ENCODE measurements at regions not wholly inside any gene's neighbourhood (a gene's known extent, or its start where the extent isn't known, plus 50 kb on each side); places are given as distances from the start of the nearest gene placed in this dataset.

DNA sequence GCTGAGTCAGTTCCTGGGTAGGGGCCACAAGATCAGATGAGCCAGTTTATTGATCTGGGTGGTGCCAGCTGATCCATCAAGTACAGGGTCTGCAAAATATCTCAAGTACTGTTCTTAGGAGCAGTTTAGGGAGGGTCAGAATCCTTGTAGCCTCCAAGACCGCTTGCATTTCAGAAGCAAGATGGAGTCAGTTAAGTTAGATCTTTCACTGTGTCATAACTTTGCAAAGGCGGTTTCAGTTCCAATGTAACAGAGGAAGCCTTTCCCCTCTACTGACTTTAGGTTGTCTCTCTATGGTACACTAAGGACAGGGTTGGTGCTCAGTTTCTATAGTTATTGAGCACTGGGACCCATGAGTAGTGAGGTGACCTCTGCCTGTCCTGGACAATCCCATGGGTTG is 127.3 kb upstream of the WDR1 start:
- Histone ChIP-seq H2AFZ (ENCODE audit: low read depth, low read length, poor library complexity, severe bottlenecking) (no peak overlapping the region), H3K9me3 (ENCODE audit: control insufficient read depth in 1 of 2, insufficient read depth in 1 of 2, low read depth in 1 of 2, low read length in 2 of 2) (no peaks in the 10 kb centered on the region), H3K36me3 (ENCODE audit: control insufficient read depth in 1 of 2, insufficient read depth in 2 of 2, low read length in 2 of 2) (no peaks in the 10 kb centered on the region), H3K27me3 (ENCODE audit: insufficient read depth, low read length) (peaks cover 71% of the 10 kb centered on the region), H3K4me3 (replicated peaks in 1 of 2; ENCODE audit: low read depth in 1 of 2, low read length in 2 of 2) (no peak overlapping the region), H3K9me2 (ENCODE audit: insufficient read depth) (no peaks in the 10 kb centered on the region), H3K27ac (ENCODE audit: low read depth, low read length) (no peak overlapping the region), H3K4me2 (ENCODE audit: low read length) (no peak overlapping the region), H4K20me1 (ENCODE audit: insufficient read depth) (no peaks in the 10 kb centered on the region), H3K4me1 (ENCODE audit: control insufficient read depth in 1 of 2, insufficient read depth in 2 of 2, low read length in 2 of 2) (no peaks in the 10 kb centered on the region), H3K79me2 (ENCODE audit: insufficient read depth, low read length) (no peaks in the 10 kb centered on the region), H3K9ac (ENCODE audit: low read length) (no peak overlapping the region)
- RAD21 ChIA-PET (ENCODE audit: low non-redundant PET in 1 of 2, low total read pairs in 2 of 2, uncharacterized antibody in 2 of 2, unreplicated experiment in 2 of 2): no interaction called here
- CTCF ChIA-PET: no interaction called here
- DNase-seq (ENCODE audit: low read depth, low spot score): no peak
- POLR2A ChIA-PET: no interaction called here
- intact Hi-C loops (cut with micrococcal nuclease): no loop called here
- TF ChIP-seq, protein P1, sequence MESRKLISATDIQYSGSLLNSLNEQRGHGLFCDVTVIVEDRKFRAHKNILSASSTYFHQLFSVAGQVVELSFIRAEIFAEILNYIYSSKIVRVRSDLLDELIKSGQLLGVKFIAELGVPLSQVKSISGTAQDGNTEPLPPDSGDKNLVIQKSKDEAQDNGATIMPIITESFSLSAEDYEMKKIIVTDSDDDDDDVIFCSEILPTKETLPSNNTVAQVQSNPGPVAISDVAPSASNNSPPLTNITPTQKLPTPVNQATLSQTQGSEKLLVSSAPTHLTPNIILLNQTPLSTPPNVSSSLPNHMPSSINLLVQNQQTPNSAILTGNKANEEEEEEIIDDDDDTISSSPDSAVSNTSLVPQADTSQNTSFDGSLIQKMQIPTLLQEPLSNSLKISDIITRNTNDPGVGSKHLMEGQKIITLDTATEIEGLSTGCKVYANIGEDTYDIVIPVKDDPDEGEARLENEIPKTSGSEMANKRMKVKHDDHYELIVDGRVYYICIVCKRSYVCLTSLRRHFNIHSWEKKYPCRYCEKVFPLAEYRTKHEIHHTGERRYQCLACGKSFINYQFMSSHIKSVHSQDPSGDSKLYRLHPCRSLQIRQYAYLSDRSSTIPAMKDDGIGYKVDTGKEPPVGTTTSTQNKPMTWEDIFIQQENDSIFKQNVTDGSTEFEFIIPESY (IDR thresholded peaks at IDR 0.05; ENCODE audit: extremely low read depth, insufficient replicate concordance, low read length): no peak
- no peak for TF ChIP-seq POLR2AphosphoS5 (IDR thresholded peaks at IDR 0.05; ENCODE audit: low read depth, low read length)
- TF ChIP-seq, protein P2, sequence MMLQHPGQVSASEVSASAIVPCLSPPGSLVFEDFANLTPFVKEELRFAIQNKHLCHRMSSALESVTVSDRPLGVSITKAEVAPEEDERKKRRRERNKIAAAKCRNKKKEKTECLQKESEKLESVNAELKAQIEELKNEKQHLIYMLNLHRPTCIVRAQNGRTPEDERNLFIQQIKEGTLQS (IDR thresholded peaks at IDR 0.05): no peak
- no peak for TF ChIP-seq SRF (IDR thresholded peaks at IDR 0.05; ENCODE audit: low read depth)
- TF ChIP-seq, protein P3, sequence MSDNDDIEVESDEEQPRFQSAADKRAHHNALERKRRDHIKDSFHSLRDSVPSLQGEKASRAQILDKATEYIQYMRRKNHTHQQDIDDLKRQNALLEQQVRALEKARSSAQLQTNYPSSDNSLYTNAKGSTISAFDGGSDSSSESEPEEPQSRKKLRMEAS (IDR thresholded peaks at IDR 0.05): no peak
- TF ChIP-seq EGR1 (IDR thresholded peaks at IDR 0.05; ENCODE audit: low read depth): no peak
- TF ChIP-seq SIN3A (IDR thresholded peaks at IDR 0.05; ENCODE audit: low read depth): no peak
- no peak for TF ChIP-seq FOSL1 (IDR thresholded peaks at IDR 0.05; ENCODE audit: low read depth)
- no peak for TF ChIP-seq EZH2phosphoT487 (IDR thresholded peaks at IDR 0.05; ENCODE audit: borderline replicate concordance)
- BruUV-seq (replicated peaks): no TSS peak
- no peak for ATAC-seq

- DNase-seq (ENCODE audit: low read depth, low spot score): no peak
- CTCF ChIA-PET: no interaction called here
- no peak for TF ChIP-seq POLR2A (IDR thresholded peaks at IDR 0.05; ENCODE audit: borderline replicate concordance, extremely low read depth, insufficient read depth, insufficient read length)
- no peak for TF ChIP-seq POLR2AphosphoS5 (IDR thresholded peaks at IDR 0.05; ENCODE audit: low read depth, low read length)
- TF ChIP-seq ZNF274 (IDR thresholded peaks at IDR 0.05; ENCODE audit: low read depth, low read length): no peak
- no peak for TF ChIP-seq ELF1 (IDR thresholded peaks at IDR 0.05; ENCODE audit: borderline replicate concordance, low read depth)
- TF ChIP-seq, protein P4, sequence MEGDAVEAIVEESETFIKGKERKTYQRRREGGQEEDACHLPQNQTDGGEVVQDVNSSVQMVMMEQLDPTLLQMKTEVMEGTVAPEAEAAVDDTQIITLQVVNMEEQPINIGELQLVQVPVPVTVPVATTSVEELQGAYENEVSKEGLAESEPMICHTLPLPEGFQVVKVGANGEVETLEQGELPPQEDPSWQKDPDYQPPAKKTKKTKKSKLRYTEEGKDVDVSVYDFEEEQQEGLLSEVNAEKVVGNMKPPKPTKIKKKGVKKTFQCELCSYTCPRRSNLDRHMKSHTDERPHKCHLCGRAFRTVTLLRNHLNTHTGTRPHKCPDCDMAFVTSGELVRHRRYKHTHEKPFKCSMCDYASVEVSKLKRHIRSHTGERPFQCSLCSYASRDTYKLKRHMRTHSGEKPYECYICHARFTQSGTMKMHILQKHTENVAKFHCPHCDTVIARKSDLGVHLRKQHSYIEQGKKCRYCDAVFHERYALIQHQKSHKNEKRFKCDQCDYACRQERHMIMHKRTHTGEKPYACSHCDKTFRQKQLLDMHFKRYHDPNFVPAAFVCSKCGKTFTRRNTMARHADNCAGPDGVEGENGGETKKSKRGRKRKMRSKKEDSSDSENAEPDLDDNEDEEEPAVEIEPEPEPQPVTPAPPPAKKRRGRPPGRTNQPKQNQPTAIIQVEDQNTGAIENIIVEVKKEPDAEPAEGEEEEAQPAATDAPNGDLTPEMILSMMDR (IDR thresholded peaks at IDR 0.05 in 2 of 3, conservative IDR thresholded peaks at IDR 0.05 in 1 of 3; ENCODE audit: borderline replicate concordance in 1 of 3, insufficient read depth in 1 of 3, low read depth in 2 of 3, low read length in 2 of 3): no peak
- no peak for TF ChIP-seq REST (IDR thresholded peaks at IDR 0.05; ENCODE audit: low read depth)
These were observed 124.1 kb upstream of the WDR1 start for GRCh38 chr4:10240691-10241090.

More at GRCh38 chr4:10240691-10241090, 124.1 kb upstream of the WDR1 start:
- ChIA-PET RAD21 (ENCODE audit: low non-redundant PET in 1 of 2, low total read pairs in 2 of 2, uncharacterized antibody in 2 of 2, unreplicated experiment in 2 of 2) (no interaction called here), POLR2A (no interaction called here)
- Histone ChIP-seq H2AFZ (ENCODE audit: low read depth, low read length, poor library complexity, severe bottlenecking) (no peak overlapping the region), H3K27me3 (ENCODE audit: insufficient read depth, low read length) (peaks cover 77% of the 10 kb centered on the region), H3K9ac (ENCODE audit: low read length) (no peak overlapping the region), H4K20me1 (ENCODE audit: insufficient read depth) (no peaks in the 10 kb centered on the region), H3K79me2 (ENCODE audit: insufficient read depth, low read length) (no peaks in the 10 kb centered on the region), H3K36me3 (ENCODE audit: control insufficient read depth in 1 of 2, insufficient read depth in 2 of 2, low read length in 2 of 2) (no peaks in the 10 kb centered on the region), H3K27ac (ENCODE audit: low read depth, low read length) (no peak overlapping the region), H3K4me3 (replicated peaks in 1 of 2; ENCODE audit: low read depth in 1 of 2, low read length in 2 of 2) (no peak overlapping the region), H3K9me3 (ENCODE audit: control insufficient read depth in 1 of 2, insufficient read depth in 1 of 2, low read depth in 1 of 2, low read length in 2 of 2) (no peaks in the 10 kb centered on the region), H3K4me1 (ENCODE audit: control insufficient read depth in 1 of 2, insufficient read depth in 2 of 2, low read length in 2 of 2) (no peaks in the 10 kb centered on the region), H3K4me2 (ENCODE audit: low read length) (no peak overlapping the region), H3K9me2 (ENCODE audit: insufficient read depth) (no peaks in the 10 kb centered on the region)
- BruUV-seq (replicated peaks): no TSS peak
- ATAC-seq: no peak
- intact Hi-C loops (cut with micrococcal nuclease): no loop called here

All from HCT116 (cell line).